Activated CD8-positive, alpha-beta T cell treated with anti-CD3 and anti-CD28 coated beads for 36 hours (primary cell): ENCODE measurements at regions not wholly inside any gene's neighbourhood (a gene's known extent, or its start where the extent isn't known, plus 50 kb on each side); places are given as distances from the start of the nearest gene placed in this dataset.

ENCODE experiments used
- ATAC-seq: fragments of 200-7000 bp; cut with Tn5 transposase; one replicate; pipeline ENCODE4 v1.10.0; 2021; ENCODE audit warnings: mild to moderate bottlenecking, moderate library complexity
- CTCF ChIA-PET: fragments of 350-600 bp; sonication (Branson Sonifier 250); formaldehyde crosslinking; loops from one replicate; lab custom pipeline; 2021; ENCODE audit warnings: antibody characterized with exemption; lab: Charles Lee
- POLR2A ChIA-PET: fragments of 350-600 bp; sonication (Branson Sonifier 250); formaldehyde crosslinking; loops from one replicate; lab custom pipeline; 2021; ENCODE audit warnings: antibody characterized with exemption; lab: Charles Lee
- DNase-seq: peaks from one replicate; pipeline ENCODE4 v3.0.0-alpha.2; 2020
- H3K27ac Mint-ChIP-seq: one replicate; pipeline ENCODE4 v1.8.0; 2021; ENCODE audit warnings: mild to moderate bottlenecking, mixed read lengths
- H3K27me3 Mint-ChIP-seq: one replicate; pipeline ENCODE4 v1.8.0; 2021; ENCODE audit warnings: mixed read lengths
- H3K36me3 Mint-ChIP-seq: one replicate; pipeline ENCODE4 v1.8.0; 2021; ENCODE audit warnings: low read depth, mixed read lengths
- H3K4me1 Mint-ChIP-seq: one replicate; pipeline ENCODE4 v1.8.0; 2021; ENCODE audit warnings: low read depth, mixed read lengths
- H3K4me3 Mint-ChIP-seq: one replicate; pipeline ENCODE4 v1.8.0; 2021; ENCODE audit warnings: mild to moderate bottlenecking, moderate library complexity, mixed read lengths
- H3K9me3 Mint-ChIP-seq: one replicate; pipeline ENCODE4 v1.8.0; 2021; ENCODE audit warnings: mixed read lengths
- CTCF ChIP-seq: fragments of 200-600 bp; IDR thresholded peaks from one replicate; pipeline ENCODE4 v1.8.0; 2022; ENCODE audit warnings: antibody characterized with exemption, mild to moderate bottlenecking
- intact Hi-C: fragments of 100-400 bp; cut with micrococcal nuclease; formaldehyde crosslinking; loops from one replicate; pipeline ENCODE4 v1.10.0; 2022

GRCh38 chr7:42994096-42994495 lies 61.9 kb downstream of the MRPL32 start:
- ATAC-seq, result no peak
- intact Hi-C loops, result no loop called here
- CTCF ChIA-PET, result no interaction called here

GRCh38 chr7:42997611-42998010 lies 65.4 kb downstream of the MRPL32 start:
- Mint-ChIP-seq H3K27ac (no peak overlapping the region), H3K9me3 (no peaks in the 10 kb centered on the region), H3K27me3 (peaks cover 15% of the 10 kb centered on the region), H3K36me3 (no peaks in the 10 kb centered on the region), H3K4me1 (no peaks in the 10 kb centered on the region), H3K4me3 (no peak overlapping the region)
- no peak for ATAC-seq
- CTCF ChIA-PET, result no interaction called here
- POLR2A ChIA-PET, result no interaction called here
- no peak for DNase-seq
- intact Hi-C loops, result no loop called here
- TF ChIP-seq CTCF, result no peak

More at GRCh38 chr7:42994096-42994495, 61.9 kb downstream of the MRPL32 start:
- H3K9me3 Mint-ChIP-seq, result no peaks in the 10 kb centered on the region
- H3K36me3 Mint-ChIP-seq, result no peaks in the 10 kb centered on the region
- H3K27ac Mint-ChIP-seq, result no peak overlapping the region
- no peaks in the 10 kb centered on the region for H3K4me1 Mint-ChIP-seq
- TF ChIP-seq CTCF, result no peak
- POLR2A ChIA-PET, result no interaction called here
- H3K4me3 Mint-ChIP-seq, result no peak overlapping the region
- H3K27me3 Mint-ChIP-seq, result peaks cover 22% of the 10 kb centered on the region
- no peak for DNase-seq

GRCh38 chr7:43004082-43004481 lies 71.9 kb downstream of the MRPL32 start:
- intact Hi-C loops, result no loop called here
- Mint-ChIP-seq H3K36me3 (no peaks in the 10 kb centered on the region), H3K27ac (no peak overlapping the region), H3K4me1 (peaks cover 5% of the 10 kb centered on the region), H3K27me3 (peaks cover 27% of the 10 kb centered on the region), H3K4me3 (no peak overlapping the region), H3K9me3 (no peaks in the 10 kb centered on the region)
- POLR2A ChIA-PET, result no interaction called here
- CTCF ChIA-PET, result no interaction called here
- TF ChIP-seq CTCF, result no peak
- ATAC-seq, result peak; percentile 69
- peak; percentile 59 for DNase-seq

- ATAC-seq, result no peak
- ChIA-PET CTCF (interaction anchor here (0.7 to 1.0 kb wide), 2 partner anchors 41 to 725 kb away, joined by 3 read pairs; no protein-coding TSS in a partner anchor), POLR2A (no interaction called here)
- no peak overlapping the region for H3K4me3 Mint-ChIP-seq
- no peak for TF ChIP-seq CTCF
- H3K27me3 Mint-ChIP-seq, result peaks cover 29% of the 10 kb centered on the region
- no peak for DNase-seq
- peaks cover 5% of the 10 kb centered on the region for H3K4me1 Mint-ChIP-seq
- intact Hi-C loops, result no loop called here
- H3K27ac Mint-ChIP-seq, result no peak overlapping the region
- no peaks in the 10 kb centered on the region for H3K36me3 Mint-ChIP-seq
- H3K9me3 Mint-ChIP-seq, result no peaks in the 10 kb centered on the region
These were observed 73.8 kb downstream of the MRPL32 start for GRCh38 chr7:43006008-43006407.

- H3K27ac Mint-ChIP-seq, result no peak overlapping the region
- ChIA-PET POLR2A (no interaction called here), CTCF (no interaction called here)
- intact Hi-C loops, result no loop called here
- no peak for TF ChIP-seq CTCF
- DNase-seq, result no peak
- ATAC-seq, result no peak
- peaks cover 36% of the 10 kb centered on the region for H3K27me3 Mint-ChIP-seq
- H3K36me3 Mint-ChIP-seq, result no peaks in the 10 kb centered on the region
- no peaks in the 10 kb centered on the region for H3K9me3 Mint-ChIP-seq
- H3K4me1 Mint-ChIP-seq, result no peaks in the 10 kb centered on the region
- no peak overlapping the region for H3K4me3 Mint-ChIP-seq
These were observed 77.9 kb downstream of the MRPL32 start for GRCh38 chr7:43010061-43010460.
